DND-41 (cell line): ENCODE measurements at regions not wholly inside any gene's neighbourhood (a gene's known extent, or its start where the extent isn't known, plus 50 kb on each side); places are given as distances from the start of the nearest gene placed in this dataset.

Experiments
- ATAC-seq: fragments of 200-7000 bp; cut with Tn5 transposase; 3 replicates; pipeline ENCODE4 v1.9.1; 2021; ENCODE audit warnings: low read depth; ENCODE audit not compliant: insufficient read depth
- DNase-seq: peaks from one replicate; pipeline ENCODE4 v3.0.0-alpha.2; 2020
- H2AFZ ChIP-seq: 2 replicates; pipeline ENCODE4 v1.6.0; 2012; ENCODE audit warnings: low read depth, low read length
- H3K27ac ChIP-seq: 2 replicates; pipeline ENCODE4 v1.5.1; 2012; ENCODE audit warnings: low read length, inconsistent platforms
- H3K27me3 ChIP-seq: fragments of 200-600 bp; sonication (generic); 2 replicates; pipeline ENCODE4 v1.6.0; 2012; ENCODE audit warnings: low read length, mild to moderate bottlenecking, inconsistent platforms; ENCODE audit not compliant: insufficient read depth, poor library complexity
- H3K36me3 ChIP-seq: 2 replicates; pipeline ENCODE4 v1.5.1; 2012; ENCODE audit warnings: low read length, inconsistent platforms; ENCODE audit not compliant: insufficient read depth
- H3K4me1 ChIP-seq: 2 replicates; pipeline ENCODE4 v1.5.1; 2012; ENCODE audit warnings: mild to moderate bottlenecking, low read length; ENCODE audit not compliant: insufficient read depth
- H3K4me2 ChIP-seq: 2 replicates; pipeline ENCODE4 v1.6.0; 2012; ENCODE audit warnings: mild to moderate bottlenecking, moderate library complexity, low read length, inconsistent platforms; ENCODE audit not compliant: insufficient read depth
- H3K4me3 ChIP-seq, 2 experiments: fragments of 200-600 bp in 1 of 2; shearing (Covaris generic) in 1 of 2; 2 replicates each; pipeline ENCODE4 v1.5.1; 2012 to 2016; ENCODE audit warnings: inconsistent platforms in 2 of 2, low read length in 2 of 2, mild to moderate bottlenecking in 2 of 2, low read depth in 1 of 2, moderate library complexity in 1 of 2
- H3K79me2 ChIP-seq: 2 replicates; pipeline ENCODE4 v1.6.0; 2012; ENCODE audit warnings: low read length, inconsistent platforms; ENCODE audit not compliant: insufficient read depth
- H3K9ac ChIP-seq: 2 replicates; pipeline ENCODE4 v1.6.0; 2012; ENCODE audit warnings: low read depth, mild to moderate bottlenecking, inconsistent platforms, low read length, moderate library complexity
- H3K9me3 ChIP-seq: 2 replicates; pipeline ENCODE4 v1.5.1; 2012; ENCODE audit warnings: low read length, moderate library complexity, mild to moderate bottlenecking, inconsistent platforms; ENCODE audit not compliant: insufficient read depth, severe bottlenecking
- H4K20me1 ChIP-seq: 2 replicates; pipeline ENCODE4 v1.6.0; 2012; ENCODE audit warnings: low read length; ENCODE audit not compliant: insufficient read depth
- CTCF ChIP-seq: IDR thresholded peaks from 2 replicates; pipeline ENCODE4 v1.5.1; 2012; ENCODE audit warnings: borderline replicate concordance, low read length, moderate library complexity, mild to moderate bottlenecking; ENCODE audit not compliant: poor library complexity, severe bottlenecking; ENCODE audit errors: extremely low read depth
- EZH2 ChIP-seq: IDR thresholded peaks from 3 replicates; pipeline ENCODE4 v1.6.1; 2012; ENCODE audit warnings: borderline replicate concordance, low read depth, mild to moderate bottlenecking, moderate library complexity, low read length, inconsistent platforms; ENCODE audit not compliant: severe bottlenecking

DNA sequence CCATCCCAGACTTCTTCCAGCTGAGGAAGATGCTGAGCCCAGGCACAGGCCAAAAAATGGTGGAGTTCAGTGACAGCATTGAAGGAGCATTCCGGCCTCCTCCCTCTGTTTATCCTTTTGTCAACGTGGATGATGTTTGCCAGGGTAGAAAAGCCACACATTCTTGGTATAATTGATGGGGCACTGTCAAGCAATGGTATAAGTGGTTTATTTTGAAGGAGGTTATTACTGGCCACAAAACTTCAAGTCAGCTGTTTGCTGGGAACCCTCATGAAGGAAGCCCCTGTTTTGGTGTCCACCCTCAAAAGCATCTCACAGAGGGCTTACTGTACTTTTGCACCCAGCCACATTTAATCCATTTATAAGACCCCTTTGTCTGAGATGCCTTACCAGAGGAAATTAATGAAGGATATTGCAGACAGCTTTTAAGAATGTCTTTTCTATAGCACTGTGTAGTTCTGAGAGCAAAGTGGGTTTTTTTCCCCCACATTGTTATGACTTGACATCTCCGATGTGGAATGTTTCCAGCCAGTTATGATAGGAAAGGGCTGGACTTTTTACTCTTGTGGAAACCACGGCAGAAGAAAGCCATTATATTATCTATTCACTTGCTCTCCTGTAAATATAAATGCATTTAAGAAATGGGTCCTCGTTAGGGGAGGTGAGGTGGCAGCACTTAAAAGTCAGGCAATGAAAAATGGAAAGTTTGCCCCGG, 95.5 kb upstream of the SPATA31D4 start:
- Histone ChIP-seq H3K4me1 (peaks cover 17% of the 10 kb centered on the region), H3K27me3 (no peaks in the 10 kb centered on the region), H3K9me3 (no peaks in the 10 kb centered on the region), H3K4me2 (no peak overlapping the region), H3K27ac (no peak overlapping the region), H3K4me3 (no peak overlapping the region), H3K36me3 (no peaks in the 10 kb centered on the region), H3K79me2 (no peaks in the 10 kb centered on the region), H4K20me1 (no peaks in the 10 kb centered on the region), H2AFZ (no peak overlapping the region), H3K9ac (no peak overlapping the region)
- no peak for TF ChIP-seq EZH2
- TF ChIP-seq CTCF: no peak
- DNase-seq: no peak
- no peak for ATAC-seq

GRCh38 chr9:81833563-81834345, 94.5 kb upstream of the SPATA31D4 start:
- Histone ChIP-seq H3K36me3 (no peaks in the 10 kb centered on the region), H3K27me3 (no peaks in the 10 kb centered on the region), H3K4me1 (peaks cover 6% of the 10 kb centered on the region; the same call in 1 of the 2 replicates), H3K9me3 (no peaks in the 10 kb centered on the region), H3K4me2 (no peak overlapping the region), H4K20me1 (no peaks in the 10 kb centered on the region), H3K27ac (no peak overlapping the region), H3K4me3 (no peak overlapping the region), H3K9ac (no peak overlapping the region), H2AFZ (no peak overlapping the region), H3K79me2 (no peaks in the 10 kb centered on the region)
- DNase-seq (no peak), ATAC-seq (no peak)
- TF ChIP-seq EZH2 (no peak), CTCF (no peak)

- Histone ChIP-seq H3K4me1 (no peaks in the 10 kb centered on the region), H3K36me3 (no peaks in the 10 kb centered on the region), H3K79me2 (no peaks in the 10 kb centered on the region), H3K9ac (no peak overlapping the region), H3K4me2 (no peak overlapping the region), H3K27ac (no peak overlapping the region), H3K4me3 (no peak overlapping the region), H3K9me3 (no peaks in the 10 kb centered on the region), H3K27me3 (no peaks in the 10 kb centered on the region), H2AFZ (no peak overlapping the region), H4K20me1 (no peaks in the 10 kb centered on the region)
- ATAC-seq (no peak), DNase-seq (no peak)
- no peak for TF ChIP-seq EZH2
- no peak for TF ChIP-seq CTCF
Observed at GRCh38 chr9:81841333-81841732, 86.9 kb upstream of the SPATA31D4 start.
